GM12864 (cell line): ENCODE measurements at regions not wholly inside any gene's neighbourhood (a gene's known extent, or its start where the extent isn't known, plus 50 kb on each side); places are given as distances from the start of the nearest gene placed in this dataset.

Source experiments
- DNase-seq: peaks from one replicate; pipeline ENCODE4 v3.0.0-alpha.2; 2011; ENCODE audit warnings: low read depth
- H3K4me3 ChIP-seq: 2 replicates; pipeline ENCODE4 v1.5.1; 2011; ENCODE audit warnings: mild to moderate bottlenecking, low read depth, low read length, control low read depth
- TF ChIP-seq, protein P1 (sequence below): IDR thresholded peaks from 2 replicates; pipeline ENCODE4 v1.5.1; 2011; ENCODE audit warnings: low read depth, mild to moderate bottlenecking, moderate library complexity, low read length, control low read depth, inconsistent platforms; ENCODE audit errors: missing control alignments

DNA sequence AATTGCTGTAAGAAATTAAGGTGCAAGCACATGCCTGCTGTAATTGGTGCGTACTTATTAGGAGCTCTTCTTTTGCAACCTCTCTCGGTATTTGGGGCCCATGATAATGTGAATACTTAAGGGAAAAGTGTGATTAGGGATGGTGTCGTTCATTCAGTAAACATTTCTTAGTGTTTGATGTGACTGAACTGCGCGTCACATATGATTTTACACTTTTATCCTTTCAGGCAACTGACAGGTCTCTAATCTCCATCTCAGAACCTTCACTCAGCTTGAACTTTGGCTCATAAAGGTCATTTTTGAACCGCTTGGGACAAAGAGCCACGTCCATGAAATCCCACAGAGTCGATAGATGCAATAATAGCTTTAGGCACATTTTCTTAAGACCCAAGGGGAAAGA is 612.1 kb upstream of the PITX2 start:
- DNase-seq, result no peak
- no peak overlapping the region for H3K4me3 ChIP-seq
- TF ChIP-seq, protein P1, sequence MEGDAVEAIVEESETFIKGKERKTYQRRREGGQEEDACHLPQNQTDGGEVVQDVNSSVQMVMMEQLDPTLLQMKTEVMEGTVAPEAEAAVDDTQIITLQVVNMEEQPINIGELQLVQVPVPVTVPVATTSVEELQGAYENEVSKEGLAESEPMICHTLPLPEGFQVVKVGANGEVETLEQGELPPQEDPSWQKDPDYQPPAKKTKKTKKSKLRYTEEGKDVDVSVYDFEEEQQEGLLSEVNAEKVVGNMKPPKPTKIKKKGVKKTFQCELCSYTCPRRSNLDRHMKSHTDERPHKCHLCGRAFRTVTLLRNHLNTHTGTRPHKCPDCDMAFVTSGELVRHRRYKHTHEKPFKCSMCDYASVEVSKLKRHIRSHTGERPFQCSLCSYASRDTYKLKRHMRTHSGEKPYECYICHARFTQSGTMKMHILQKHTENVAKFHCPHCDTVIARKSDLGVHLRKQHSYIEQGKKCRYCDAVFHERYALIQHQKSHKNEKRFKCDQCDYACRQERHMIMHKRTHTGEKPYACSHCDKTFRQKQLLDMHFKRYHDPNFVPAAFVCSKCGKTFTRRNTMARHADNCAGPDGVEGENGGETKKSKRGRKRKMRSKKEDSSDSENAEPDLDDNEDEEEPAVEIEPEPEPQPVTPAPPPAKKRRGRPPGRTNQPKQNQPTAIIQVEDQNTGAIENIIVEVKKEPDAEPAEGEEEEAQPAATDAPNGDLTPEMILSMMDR, result no peak

DNA sequence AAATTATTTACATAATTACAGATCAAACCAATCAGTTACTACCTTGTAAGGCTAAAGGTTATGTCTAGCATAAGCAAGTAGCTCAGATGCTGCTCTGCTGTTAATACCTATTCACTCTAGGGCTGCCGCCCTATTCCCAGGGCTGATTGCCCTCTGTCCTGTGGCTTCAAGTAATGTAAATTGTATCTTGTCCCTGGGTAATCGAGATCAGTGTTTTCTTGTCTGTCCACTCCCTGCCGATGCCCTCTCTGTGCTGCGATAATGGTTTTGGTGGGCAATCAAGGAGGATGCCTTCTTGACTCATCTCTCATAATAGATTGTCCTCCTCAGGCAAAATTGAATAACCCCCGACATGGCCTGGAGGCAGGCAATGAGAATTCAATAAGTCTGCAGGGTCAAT is 641.0 kb upstream of the PITX2 start:
- DNase-seq, result no peak
- no peak overlapping the region for H3K4me3 ChIP-seq
- TF ChIP-seq, protein P1, result no peak

DNA sequence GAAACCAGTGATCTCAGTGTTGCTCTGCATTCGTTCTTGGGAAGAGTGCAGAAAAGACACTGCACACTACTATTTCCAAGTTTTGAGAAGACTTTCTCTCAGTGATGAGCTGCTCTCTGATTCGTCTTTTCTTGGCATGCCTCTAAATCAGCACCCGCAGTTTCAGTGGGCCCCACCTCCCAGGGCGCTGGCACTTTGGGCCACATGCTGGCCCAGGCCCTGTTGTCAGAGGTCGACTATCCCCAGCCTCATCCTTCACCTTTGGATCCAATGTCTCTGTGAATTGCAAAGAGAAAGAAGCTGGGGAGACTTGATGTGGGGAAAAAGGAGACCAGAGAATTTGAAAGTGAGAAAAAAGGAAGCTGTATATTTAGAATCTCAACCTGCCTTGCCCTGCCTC is 644.1 kb upstream of the PITX2 start:
- H3K4me3 ChIP-seq, result no peak overlapping the region
- no peak for DNase-seq
- TF ChIP-seq, protein P1, result no peak

DNA sequence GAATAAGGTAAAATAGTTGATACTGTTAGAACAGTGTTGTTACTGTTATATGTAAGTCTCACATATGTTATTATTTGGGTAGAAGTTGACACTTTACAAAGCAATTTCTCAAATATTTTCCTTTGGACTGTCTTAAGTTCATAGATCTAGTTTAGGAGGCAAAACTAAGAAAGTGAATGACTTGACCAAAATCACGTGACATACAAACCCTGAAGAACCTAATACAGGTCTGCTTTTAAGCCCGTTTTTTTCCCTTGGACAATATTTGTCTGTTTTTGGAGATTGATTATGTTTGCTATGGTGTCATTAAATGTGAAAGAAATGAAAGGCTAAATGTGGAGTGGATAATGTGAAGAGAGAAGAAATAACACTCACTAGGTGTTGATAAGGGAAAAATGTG is 644.9 kb upstream of the PITX2 start:
- TF ChIP-seq, protein P1, result no peak
- no peak for DNase-seq
- H3K4me3 ChIP-seq, result no peak overlapping the region

DNA sequence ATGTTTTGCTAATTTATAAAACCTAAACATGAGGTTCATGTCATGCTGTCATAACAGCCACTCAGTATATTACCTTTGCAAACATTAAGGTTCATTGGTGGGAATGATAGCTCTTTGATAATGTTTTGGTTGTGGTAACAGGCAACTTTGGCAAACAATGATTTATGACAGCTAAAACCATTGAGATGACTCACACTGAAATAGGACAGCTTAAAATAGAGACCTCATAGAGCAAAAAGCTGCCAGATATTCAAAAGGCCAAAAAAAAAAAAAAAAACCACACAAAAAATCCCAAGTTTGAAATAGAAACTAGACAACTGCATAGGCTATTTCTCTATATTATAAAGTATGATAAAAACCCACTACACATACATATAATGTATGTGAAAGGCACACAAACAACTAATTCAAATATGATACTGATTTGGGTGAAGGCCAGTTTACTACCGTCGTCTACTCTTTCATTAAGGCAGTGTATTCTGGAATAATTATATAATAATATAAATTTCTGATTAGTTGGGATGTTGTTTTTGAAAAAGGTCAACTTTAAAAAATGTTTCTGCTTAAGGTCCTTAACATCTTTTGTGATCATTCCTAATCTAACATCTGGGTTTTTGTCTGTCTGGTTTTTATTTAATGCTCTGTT is 646.0 kb upstream of the PITX2 start:
- no peak overlapping the region for H3K4me3 ChIP-seq
- peak; percentile 10 for DNase-seq
- TF ChIP-seq, protein P1, result no peak

DNA sequence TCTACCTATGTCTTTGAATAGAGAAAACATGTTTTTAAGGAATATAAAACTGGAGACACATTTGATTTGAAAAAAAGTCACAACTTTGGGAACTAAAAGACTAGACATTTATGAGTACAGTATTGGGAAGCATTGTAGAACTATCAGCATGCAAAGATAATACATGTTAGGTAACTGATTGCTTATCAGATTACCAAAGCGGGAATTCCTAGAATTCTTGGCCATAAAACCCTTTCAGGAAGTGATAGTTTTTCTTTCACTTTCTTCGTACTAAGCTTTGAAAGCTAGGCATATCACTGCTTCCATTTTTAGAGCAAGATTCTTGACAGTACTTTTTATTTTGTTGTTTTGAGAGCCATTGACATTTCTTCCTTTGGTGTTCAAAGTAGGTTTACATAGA is 646.6 kb upstream of the PITX2 start:
- TF ChIP-seq, protein P1, result no peak
- DNase-seq, result no peak
- H3K4me3 ChIP-seq, result no peak overlapping the region

DNA sequence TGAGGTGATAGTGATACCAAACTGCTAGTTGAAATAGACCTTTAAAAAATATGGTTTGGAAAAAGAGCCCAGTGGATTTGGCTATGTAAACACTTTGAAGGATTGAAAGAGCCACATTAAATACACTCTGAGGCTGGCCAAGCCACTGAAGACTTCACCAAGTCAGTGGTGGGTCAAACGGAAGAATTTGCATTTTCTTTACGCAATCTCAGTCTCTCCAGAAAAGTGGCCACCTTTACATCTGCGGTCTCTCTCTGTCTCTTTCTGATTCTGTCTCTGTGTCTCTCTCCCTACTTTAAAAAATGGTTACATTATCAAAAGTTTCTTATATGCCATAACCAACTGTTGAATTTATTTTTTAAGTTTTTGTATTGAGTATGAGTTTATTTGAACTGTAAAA is 651.2 kb upstream of the PITX2 start:
- no peak for DNase-seq
- H3K4me3 ChIP-seq, result no peak overlapping the region
- TF ChIP-seq, protein P1, result no peak
